Right lung (tissue), 2 donors: ENCODE measurements at regions not wholly inside any gene's neighbourhood (a gene's known extent, or its start where the extent isn't known, plus 50 kb on each side); places are given as distances from the start of the nearest gene placed in this dataset.

Experiments used
- DNase-seq, 2 donors: peaks; one replicate each; pipeline ENCODE4 v3.0.0-alpha.2; 2013

- no peak for DNase-seq
Observed at GRCh38 chr4:106677213-106677612, 308.6 kb upstream of the GIMD1 start.

DNA sequence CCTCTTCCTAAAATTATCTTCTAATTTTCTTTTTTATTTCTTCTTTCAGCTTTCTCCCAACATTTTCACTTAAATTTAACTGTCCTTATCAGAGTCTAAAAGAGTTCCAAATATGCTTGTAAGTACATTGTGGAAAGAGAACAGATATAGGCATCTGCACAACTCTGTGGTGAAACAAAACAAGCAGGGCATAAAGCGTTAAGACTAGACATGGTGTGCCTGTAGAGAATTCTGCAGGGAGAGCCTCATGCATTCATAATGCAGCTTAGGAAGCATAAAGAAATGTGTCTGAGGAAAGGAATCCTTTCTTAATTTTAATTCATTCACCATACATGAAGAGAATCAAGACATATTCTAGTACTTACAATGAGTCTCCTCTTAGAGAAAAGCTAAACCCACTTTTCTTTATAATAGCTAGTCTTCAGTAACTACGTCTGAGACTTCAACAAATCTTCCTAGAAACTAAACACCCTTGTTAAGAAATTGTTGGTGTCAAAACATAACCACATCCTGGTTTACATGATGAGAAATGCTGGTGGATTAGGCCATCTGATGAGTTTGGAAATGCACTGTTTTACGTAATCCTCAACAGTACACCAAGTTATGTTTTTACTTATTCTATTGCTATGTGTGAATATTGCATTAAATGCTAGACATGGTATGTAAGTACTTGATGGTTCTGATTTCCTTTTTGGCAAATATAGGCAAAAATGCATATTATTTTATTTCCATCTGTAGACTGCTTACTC, 307.8 kb upstream of the GIMD1 start:
- DNase-seq = no peak

DNA sequence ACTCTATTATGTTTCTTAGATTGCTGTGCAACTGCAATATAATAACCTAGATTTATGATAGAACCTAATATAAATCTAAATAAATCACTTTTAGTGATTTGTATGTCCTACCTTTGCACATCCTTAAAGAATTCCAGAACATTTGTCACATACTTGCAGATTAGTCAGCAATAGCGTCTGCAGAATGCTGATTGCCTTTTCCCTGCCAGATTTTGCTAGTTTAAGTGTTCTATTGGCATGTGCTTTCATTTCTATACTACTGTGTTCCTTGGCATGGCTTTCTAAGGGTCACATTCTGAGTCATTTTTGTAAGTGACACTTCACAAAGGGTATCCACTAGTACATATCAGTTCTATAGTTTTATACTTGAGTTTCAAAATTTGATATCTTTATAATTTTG, 303.1 kb upstream of the GIMD1 start:
- no peak for DNase-seq

- DNase-seq = no peak
Observed at GRCh38 chr4:106670976-106671375, 302.4 kb upstream of the GIMD1 start.

DNA sequence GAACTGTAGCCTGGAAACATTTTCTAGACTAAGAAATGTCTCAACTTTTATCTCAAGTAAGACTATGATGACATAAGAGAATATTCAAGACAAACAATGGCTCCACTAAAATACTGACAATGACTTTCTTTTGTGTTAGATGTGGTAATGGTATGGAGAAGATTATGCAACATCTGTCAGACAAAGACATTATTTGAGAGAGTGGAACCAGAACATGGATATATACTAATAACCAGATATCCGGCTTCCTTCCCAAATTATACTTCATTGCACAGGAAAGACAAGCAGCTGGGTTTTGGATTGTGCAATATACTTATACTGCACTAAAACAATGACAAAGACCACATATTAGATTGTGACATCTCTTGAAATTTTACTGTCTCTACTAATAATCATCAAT, 290.8 kb upstream of the GIMD1 start:
- peak in 1 of 2 donors; percentile 0 for DNase-seq

DNA sequence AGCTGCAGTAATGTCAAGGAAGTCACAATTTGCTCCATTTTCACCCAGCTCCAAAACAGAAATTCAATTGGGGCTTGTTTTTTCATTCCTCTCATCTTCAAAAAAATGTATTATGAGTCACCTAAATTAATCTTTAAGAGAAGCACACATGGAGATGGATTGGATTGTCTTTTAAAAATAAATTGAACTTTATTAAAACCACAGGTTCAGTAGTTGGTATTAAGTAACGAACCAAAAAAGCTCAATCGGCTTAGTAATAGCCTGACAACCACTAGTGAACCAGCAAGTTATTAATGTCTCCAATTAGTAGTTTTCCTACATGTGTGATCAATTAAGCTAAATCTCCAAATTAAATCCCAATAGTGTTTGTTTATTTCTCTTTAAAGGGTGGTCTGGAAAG, 283.5 kb upstream of the GIMD1 start:
- no peak for DNase-seq

DNA sequence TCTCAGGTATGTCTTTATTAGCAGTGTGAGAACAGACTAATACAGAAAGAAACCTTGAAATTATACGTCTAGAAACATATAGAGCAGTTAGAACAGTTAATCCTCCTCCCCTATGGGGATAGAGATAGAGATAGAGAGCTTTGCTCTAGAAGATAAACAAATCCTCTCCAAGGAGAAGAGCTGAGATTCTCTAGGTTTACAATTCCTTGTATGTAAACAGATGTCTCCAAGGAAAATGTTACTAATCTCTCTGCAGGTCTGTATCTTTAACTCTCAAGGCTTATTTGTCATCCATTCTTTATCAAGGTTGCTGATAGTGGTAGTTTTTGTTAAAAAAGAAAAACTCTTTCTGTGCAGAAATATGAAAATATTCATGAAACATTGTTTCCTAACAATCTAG, 282.1 kb upstream of the GIMD1 start:
- no peak for DNase-seq

- DNase-seq = no peak
Observed at GRCh38 chr4:106647451-106647850, 278.9 kb upstream of the GIMD1 start.

GRCh38 chr4:106629268-106629625, 260.7 kb upstream of the GIMD1 start:
- DNase-seq = no peak

- no peak for DNase-seq
Observed at GRCh38 chr4:106628586-106629267, 260.1 kb upstream of the GIMD1 start.

DNA sequence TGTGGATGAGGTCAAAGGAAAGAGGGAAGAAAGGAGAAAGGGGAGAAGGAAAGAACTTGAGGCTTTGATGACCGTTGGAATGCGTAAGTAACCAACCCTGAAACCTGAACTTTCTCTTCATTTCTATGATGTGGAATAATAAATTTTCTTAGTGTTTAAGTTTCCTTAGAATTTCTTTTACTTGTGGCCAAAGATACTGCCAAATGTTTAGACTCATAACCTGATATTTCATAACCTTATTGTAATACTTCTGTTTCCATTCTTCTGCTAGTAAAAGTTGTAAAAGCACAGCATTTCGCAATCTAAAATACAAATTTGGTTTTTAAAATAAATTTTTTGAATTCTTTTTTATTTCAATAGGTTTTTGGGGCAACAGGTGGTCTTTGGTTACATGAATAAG, 258.5 kb upstream of the GIMD1 start:
- DNase-seq = no peak

DNA sequence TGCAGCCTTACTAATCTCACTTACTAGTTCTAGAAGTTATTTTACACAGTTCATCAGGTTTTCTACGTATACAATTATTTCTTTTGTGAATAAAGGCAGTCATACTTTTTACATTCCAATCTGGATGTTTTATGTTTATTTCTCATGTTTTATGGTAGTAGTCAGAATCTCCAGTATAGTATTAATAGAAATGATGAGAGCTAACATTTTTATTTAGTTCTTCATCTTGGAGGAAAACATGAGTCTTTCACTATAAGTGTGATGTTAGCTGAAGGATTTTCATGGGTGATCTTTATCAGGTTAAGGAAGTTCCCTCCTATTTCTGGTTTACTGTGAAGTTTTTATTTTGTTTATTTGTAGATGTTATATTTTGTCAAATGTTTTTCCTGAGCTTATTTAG, 256.1 kb upstream of the GIMD1 start:
- DNase-seq = no peak

GRCh38 chr4:106618956-106619355, 250.4 kb upstream of the GIMD1 start:
- DNase-seq = no peak

GRCh38 chr4:106615961-106616360, 247.4 kb upstream of the GIMD1 start:
- DNase-seq = no peak

DNA sequence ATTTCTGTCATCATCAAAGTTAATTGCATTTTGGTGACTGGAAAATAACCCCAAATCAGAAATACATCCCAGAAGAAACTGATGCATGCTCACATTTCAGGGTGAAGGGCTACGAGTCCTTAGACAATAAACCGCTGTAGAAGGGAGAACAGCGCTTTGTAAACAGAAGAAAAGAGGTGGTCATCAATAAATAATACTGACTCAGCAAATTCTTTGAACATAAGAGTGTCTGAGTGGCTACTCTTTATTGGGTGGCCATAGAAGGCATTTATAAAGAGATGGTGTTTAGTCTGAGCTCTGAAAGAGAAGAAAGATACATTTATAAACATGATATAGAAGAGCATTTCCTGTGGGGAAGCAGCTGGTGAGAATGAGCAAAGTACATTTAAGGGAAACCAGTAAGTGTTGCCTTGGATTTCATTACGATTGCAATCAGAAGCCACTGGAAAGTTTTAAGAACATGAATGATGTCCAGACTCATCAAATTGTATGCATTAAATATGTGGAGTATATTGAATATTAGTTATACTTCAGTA, 246.9 kb upstream of the GIMD1 start:
- DNase-seq = no peak

- DNase-seq = peak; percentile 1
Observed at GRCh38 chr4:106614441-106614840, 245.9 kb upstream of the GIMD1 start.

- DNase-seq = no peak
Observed at GRCh38 chr4:106609917-106610316, 241.3 kb upstream of the GIMD1 start.

DNA sequence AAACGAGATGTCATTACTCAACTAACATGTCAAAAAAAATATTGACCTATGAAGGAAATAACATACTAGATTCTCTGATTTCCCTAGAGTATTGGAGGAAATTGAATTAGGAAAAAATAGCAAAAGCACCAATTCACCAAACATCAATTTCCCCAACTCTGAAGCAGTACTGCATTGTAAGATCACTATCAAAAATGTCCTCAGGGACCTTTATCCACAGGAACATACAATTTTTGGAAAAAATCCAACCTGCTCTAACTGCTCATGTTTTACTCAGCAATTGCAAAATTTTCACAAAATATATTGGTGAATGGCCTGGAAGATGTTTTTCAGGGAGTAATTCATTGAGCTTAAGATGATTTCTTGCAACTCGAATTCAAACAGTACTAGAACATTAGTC, 239.0 kb upstream of the GIMD1 start:
- DNase-seq = no peak

- no peak for DNase-seq
Observed at GRCh38 chr4:106604319-106605051, 235.9 kb upstream of the GIMD1 start.

GRCh38 chr4:106603471-106603870, 234.9 kb upstream of the GIMD1 start:
- DNase-seq = no peak

DNA sequence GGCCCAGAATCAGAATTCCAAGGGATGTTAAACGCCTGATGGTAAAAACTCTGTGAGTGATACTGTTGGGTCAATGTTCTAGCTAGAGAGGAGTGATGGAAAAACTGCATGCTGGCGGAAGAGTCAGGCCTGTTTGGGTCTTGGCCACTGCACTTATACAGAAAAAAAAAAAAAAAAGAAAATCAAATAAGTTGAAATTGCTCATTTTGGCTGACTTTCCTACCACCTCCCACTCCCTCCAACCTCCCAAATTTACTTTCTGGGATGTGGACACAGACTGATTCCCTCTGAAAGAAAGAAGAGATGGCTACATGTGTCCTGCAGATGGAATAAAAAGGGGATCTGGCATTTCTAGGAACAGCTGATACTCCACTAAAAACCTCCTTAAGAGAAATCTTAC, 234.1 kb upstream of the GIMD1 start:
- no peak for DNase-seq

GRCh38 chr4:106601519-106601918, 232.9 kb upstream of the GIMD1 start:
- no peak for DNase-seq

DNA sequence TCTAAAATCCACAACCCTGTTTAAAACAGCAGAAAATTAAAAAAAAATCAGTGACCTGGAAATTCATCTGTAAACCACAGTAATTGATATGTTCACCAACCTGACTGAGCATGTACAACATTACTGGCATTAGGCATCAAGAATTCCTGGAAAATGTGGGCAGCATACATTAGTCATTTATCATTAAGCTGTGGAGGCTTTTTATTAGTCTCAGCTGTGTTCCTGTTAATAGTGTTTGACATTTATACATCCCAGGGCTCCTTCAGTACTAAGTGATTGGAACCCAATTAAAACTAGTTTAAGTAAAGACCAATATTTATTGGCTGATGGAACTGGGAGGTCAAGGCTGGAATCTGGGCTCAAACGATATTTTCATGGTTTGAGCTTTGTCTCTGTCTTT, 227.3 kb upstream of the GIMD1 start:
- DNase-seq = no peak
